OCI-LY7 (cell line): ENCODE measurements at regions not wholly inside any gene's neighbourhood (a gene's known extent, or its start where the extent isn't known, plus 50 kb on each side); places are given as distances from the start of the nearest gene placed in this dataset.

Experiments used
- BruUV-seq: library from RNA; stranded (reverse); fragments of 400-500 nt; replicated peaks from 2 replicates; lab custom pipeline; 2021; lab: Mats Ljungman, UMichigan
- CTCF ChIA-PET: fragments of 300-600 bp; sonication (Branson Sonifier 250); formaldehyde crosslinking; loops from one replicate; lab custom pipeline; 2022; ENCODE audit warnings: antibody characterized with exemption; ENCODE audit not compliant: unreplicated experiment; lab: Charles Lee
- POLR2A ChIA-PET: fragments of 300-600 bp; sonication (Branson Sonifier 250); formaldehyde crosslinking; loops from one replicate; lab custom pipeline; 2022; ENCODE audit warnings: antibody characterized with exemption; lab: Charles Lee
- DNase-seq: peaks from one replicate; pipeline ENCODE4 v3.0.0-alpha.2; 2015; ENCODE audit warnings: low spot score
- H2AFZ ChIP-seq: fragments of 200-600 bp; sonication (generic), shearing (Covaris generic); 2 replicates; pipeline ENCODE4 v1.6.1; 2014; ENCODE audit warnings: mild to moderate bottlenecking, antibody characterized with exemption, low read length, moderate library complexity
- H3K27ac ChIP-seq: fragments of 200-600 bp; sonication (generic); 2 replicates; pipeline ENCODE4 v1.5.1; 2014; ENCODE audit warnings: mixed run types, low read depth, mild to moderate bottlenecking, moderate library complexity, low read length, inconsistent platforms; ENCODE audit not compliant: poor library complexity, severe bottlenecking
- H3K36me3 ChIP-seq: fragments of 200-600 bp; sonication (generic); 2 replicates; pipeline ENCODE4 v1.6.1; 2014; ENCODE audit warnings: mild to moderate bottlenecking, antibody characterized with exemption, low read length, moderate library complexity, mixed read lengths; ENCODE audit not compliant: insufficient read depth
- H3K4me1 ChIP-seq: fragments of 200-600 bp; sonication (generic); 2 replicates; pipeline ENCODE4 v1.5.1; 2014; ENCODE audit warnings: mild to moderate bottlenecking, low read length; ENCODE audit not compliant: insufficient read depth, poor library complexity, severe bottlenecking
- H3K4me2 ChIP-seq: fragments of 200-600 bp; sonication (generic); 2 replicates; pipeline ENCODE4 v1.6.1; 2014; ENCODE audit warnings: mild to moderate bottlenecking, low read length
- H3K4me3 ChIP-seq: fragments of 200-600 bp; sonication (generic); 2 replicates; pipeline ENCODE4 v1.5.1; 2014; ENCODE audit warnings: mild to moderate bottlenecking, low read depth, low read length; ENCODE audit not compliant: poor library complexity, severe bottlenecking
- H3K79me2 ChIP-seq: fragments of 200-600 bp; sonication (generic); 2 replicates; pipeline ENCODE4 v1.6.1; 2016; ENCODE audit warnings: low read depth, mild to moderate bottlenecking, low read length, moderate library complexity, mixed read lengths; ENCODE audit not compliant: insufficient read depth
- H3K9me2 ChIP-seq: fragments of 200-600 bp; sonication (generic); 2 replicates; pipeline ENCODE4 v1.6.1; 2016; ENCODE audit warnings: mild to moderate bottlenecking, low read length, mixed read lengths; ENCODE audit not compliant: insufficient read depth
- H3K9me3 ChIP-seq: fragments of 200-600 bp; sonication (generic); 2 replicates; pipeline ENCODE4 v1.6.1; 2014; ENCODE audit warnings: mild to moderate bottlenecking, mixed run types, low read length, mixed read lengths
- H4K20me1 ChIP-seq: fragments of 200-600 bp; sonication (generic); 2 replicates; pipeline ENCODE4 v1.6.1; 2014; ENCODE audit warnings: mild to moderate bottlenecking, antibody characterized with exemption, low read length, moderate library complexity, mixed read lengths; ENCODE audit not compliant: insufficient read depth
- CTCF ChIP-seq: fragments of 200-600 bp; sonication (generic); conservative IDR thresholded peaks from 2 replicates; pipeline ENCODE4 v1.5.1; 2014; ENCODE audit warnings: mild to moderate bottlenecking, antibody characterized with exemption, low read length, moderate library complexity, mixed read lengths
- EZH2phosphoT487 ChIP-seq: fragments of 200-600 bp; sonication (generic); IDR thresholded peaks from 2 replicates; pipeline ENCODE4 v1.6.1; 2018; ENCODE audit warnings: low read depth, borderline replicate concordance, mild to moderate bottlenecking, mixed run types, antibody characterized with exemption, low read length, moderate library complexity, mixed read lengths
- intact Hi-C: fragments of 100-400 bp; cut with micrococcal nuclease; formaldehyde crosslinking; loops from one replicate; pipeline ENCODE4 v1.10.0; 2022; ENCODE audit not compliant: unreplicated experiment

DNA sequence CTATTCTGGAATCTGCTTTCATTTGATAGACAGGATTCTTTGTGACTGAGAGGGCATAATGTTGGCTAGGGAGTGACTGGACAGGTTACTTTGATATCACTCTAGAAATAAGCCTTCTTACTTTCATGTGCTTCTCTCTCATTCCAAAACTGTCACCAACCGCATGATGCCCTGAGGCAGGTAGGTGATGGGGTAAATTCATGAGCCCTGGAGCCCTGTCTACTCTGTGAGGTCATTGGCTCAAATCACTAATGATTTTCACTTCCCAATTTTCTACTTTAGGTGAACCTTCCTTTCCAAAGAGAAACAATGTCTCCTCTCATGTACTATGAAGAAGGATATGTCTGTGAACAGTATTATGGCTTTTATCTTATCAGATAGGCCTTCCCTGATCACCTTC is 596.7 kb downstream of the TUSC7 start:
- TF ChIP-seq EZH2phosphoT487 (no peak), CTCF (no peak)
- H2AFZ ChIP-seq = no peak overlapping the region
- ChIA-PET CTCF (no interaction called here), POLR2A (no interaction called here)
- H3K9me2 ChIP-seq = no peaks in the 10 kb centered on the region
- DNase-seq = no peak
- H4K20me1 ChIP-seq = no peaks in the 10 kb centered on the region
- no peak overlapping the region for H3K4me2 ChIP-seq
- no peak overlapping the region for H3K4me3 ChIP-seq
- no peak overlapping the region for H3K27ac ChIP-seq
- intact Hi-C loops = no loop called here
- H3K4me1 ChIP-seq = no peaks in the 10 kb centered on the region
- no peaks in the 10 kb centered on the region for H3K36me3 ChIP-seq
- H3K9me3 ChIP-seq = no peaks in the 10 kb centered on the region
- no TSS peak for BruUV-seq
- H3K79me2 ChIP-seq = no peaks in the 10 kb centered on the region

- BruUV-seq = no TSS peak
- CTCF ChIA-PET = no interaction called here
Observed at GRCh38 chr3:117308353-117308752, 598.8 kb downstream of the TUSC7 start.

DNA sequence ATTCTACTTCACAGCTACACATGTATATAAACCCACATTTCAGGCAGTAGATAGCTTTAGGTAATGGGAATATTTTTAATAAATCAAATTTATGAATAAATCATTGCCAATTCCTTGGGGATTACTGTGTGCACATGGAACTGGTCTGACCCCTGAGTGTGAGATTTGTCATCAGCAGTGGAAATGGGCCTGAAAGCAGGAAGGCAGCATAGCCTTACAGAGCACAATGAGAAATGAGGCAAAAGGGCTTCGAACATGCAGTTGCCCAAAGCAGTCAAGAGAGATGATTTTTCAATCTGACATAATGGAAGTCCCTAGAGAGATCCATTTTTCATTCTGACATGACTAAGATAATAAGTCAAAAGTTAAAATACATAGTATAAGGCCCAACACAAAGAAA is 599.2 kb downstream of the TUSC7 start:
- Histone ChIP-seq H3K4me2 (no peak overlapping the region), H3K36me3 (no peaks in the 10 kb centered on the region), H3K27ac (no peak overlapping the region), H3K4me3 (no peak overlapping the region), H3K9me2 (no peaks in the 10 kb centered on the region), H3K4me1 (no peaks in the 10 kb centered on the region), H3K9me3 (no peaks in the 10 kb centered on the region), H4K20me1 (no peaks in the 10 kb centered on the region), H3K79me2 (no peaks in the 10 kb centered on the region), H2AFZ (no peak overlapping the region)
- no peak for DNase-seq
- ChIA-PET POLR2A (no interaction called here), CTCF (no interaction called here)
- intact Hi-C loops = no loop called here
- BruUV-seq = no TSS peak
- TF ChIP-seq EZH2phosphoT487 (no peak), CTCF (no peak)

More at GRCh38 chr3:117308353-117308752, 598.8 kb downstream of the TUSC7 start:
- H3K27ac ChIP-seq = no peak overlapping the region
- H3K4me1 ChIP-seq = no peaks in the 10 kb centered on the region
- H3K4me3 ChIP-seq = no peak overlapping the region
- no peaks in the 10 kb centered on the region for H3K36me3 ChIP-seq
- H4K20me1 ChIP-seq = no peaks in the 10 kb centered on the region
- H3K79me2 ChIP-seq = no peaks in the 10 kb centered on the region
- POLR2A ChIA-PET = no interaction called here
- no peak for TF ChIP-seq EZH2phosphoT487
- no peak for TF ChIP-seq CTCF
- H3K4me2 ChIP-seq = no peak overlapping the region
- no peak overlapping the region for H2AFZ ChIP-seq
- no peaks in the 10 kb centered on the region for H3K9me3 ChIP-seq
- DNase-seq = no peak
- no peaks in the 10 kb centered on the region for H3K9me2 ChIP-seq
- intact Hi-C loops = no loop called here
